ENCODE measurements at regions not wholly inside any gene's neighbourhood (a gene's known extent, or its start where the extent isn't known, plus 50 kb on each side); places are given as distances from the start of the nearest gene placed in this dataset.

GRCh38 chr1:162982364-162982763 is 86.8 kb upstream of the RGS4 start:
- Histone ChIP-seq H3K4me3 (ENCODE audit: insufficient read depth, low read depth, low read length) (no peak overlapping the region), H3K36me3 (replicated peaks; ENCODE audit: control insufficient read depth, insufficient read depth, low read length) (no peaks in the 10 kb centered on the region), H3K27me3 (ENCODE audit: control insufficient read depth, insufficient read depth, low read length) (no peaks in the 10 kb centered on the region)
- no peak for DNase-seq

GRCh38 chr1:162977944-162978568 is 91.1 kb upstream of the RGS4 start:
- H3K36me3 ChIP-seq (replicated peaks; ENCODE audit: control insufficient read depth, insufficient read depth, low read length): no peaks in the 10 kb centered on the region
- DNase-seq: no peak
- H3K27me3 ChIP-seq (ENCODE audit: control insufficient read depth, insufficient read depth, low read length): no peaks in the 10 kb centered on the region
- no peak overlapping the region for H3K4me3 ChIP-seq (ENCODE audit: insufficient read depth, low read depth, low read length)

GRCh38 chr1:162976628-162977027 is 92.5 kb upstream of the RGS4 start:
- DNase-seq: no peak
- H3K27me3 ChIP-seq (ENCODE audit: control insufficient read depth, insufficient read depth, low read length): no peaks in the 10 kb centered on the region
- H3K4me3 ChIP-seq (ENCODE audit: insufficient read depth, low read depth, low read length): no peak overlapping the region
- no peaks in the 10 kb centered on the region for H3K36me3 ChIP-seq (replicated peaks; ENCODE audit: control insufficient read depth, insufficient read depth, low read length)

- DNase-seq: no peak
- H3K36me3 ChIP-seq (replicated peaks; ENCODE audit: control insufficient read depth, insufficient read depth, low read length): no peaks in the 10 kb centered on the region
- H3K4me3 ChIP-seq (ENCODE audit: insufficient read depth, low read depth, low read length): no peak overlapping the region
- H3K27me3 ChIP-seq (ENCODE audit: control insufficient read depth, insufficient read depth, low read length): no peaks in the 10 kb centered on the region
These were observed 94.4 kb upstream of the RGS4 start for GRCh38 chr1:162974810-162975209.

GRCh38 chr1:162973381-162973795 is 95.8 kb upstream of the RGS4 start:
- DNase-seq: no peak
- Histone ChIP-seq H3K36me3 (replicated peaks; ENCODE audit: control insufficient read depth, insufficient read depth, low read length) (no peaks in the 10 kb centered on the region), H3K27me3 (ENCODE audit: control insufficient read depth, insufficient read depth, low read length) (no peaks in the 10 kb centered on the region)

GRCh38 chr1:162972773-162973172 is 96.4 kb upstream of the RGS4 start:
- Histone ChIP-seq H3K27me3 (ENCODE audit: control insufficient read depth, insufficient read depth, low read length) (no peaks in the 10 kb centered on the region), H3K4me3 (ENCODE audit: insufficient read depth, low read depth, low read length) (no peak overlapping the region), H3K36me3 (replicated peaks; ENCODE audit: control insufficient read depth, insufficient read depth, low read length) (no peaks in the 10 kb centered on the region)
- DNase-seq: no peak

More at GRCh38 chr1:162973381-162973795, 95.8 kb upstream of the RGS4 start:
- no peak overlapping the region for H3K4me3 ChIP-seq (ENCODE audit: insufficient read depth, low read depth, low read length)

GRCh38 chr1:162970021-162970420 is 99.1 kb upstream of the RGS4 start:
- DNase-seq: no peak
- Histone ChIP-seq H3K27me3 (ENCODE audit: control insufficient read depth, insufficient read depth, low read length) (no peaks in the 10 kb centered on the region), H3K4me3 (ENCODE audit: insufficient read depth, low read depth, low read length) (no peak overlapping the region), H3K36me3 (replicated peaks; ENCODE audit: control insufficient read depth, insufficient read depth, low read length) (no peaks in the 10 kb centered on the region)

GRCh38 chr1:162966613-162967012 is 102.5 kb upstream of the RGS4 start:
- no peaks in the 10 kb centered on the region for H3K36me3 ChIP-seq (replicated peaks; ENCODE audit: control insufficient read depth, insufficient read depth, low read length)
- no peak overlapping the region for H3K4me3 ChIP-seq (ENCODE audit: insufficient read depth, low read depth, low read length)
- H3K27me3 ChIP-seq (ENCODE audit: control insufficient read depth, insufficient read depth, low read length): no peaks in the 10 kb centered on the region
- DNase-seq: no peak

GRCh38 chr1:162964901-162965300 is 103.9 kb upstream of the CCDC190 start:
- Histone ChIP-seq H3K36me3 (replicated peaks; ENCODE audit: control insufficient read depth, insufficient read depth, low read length) (no peaks in the 10 kb centered on the region), H3K27me3 (ENCODE audit: control insufficient read depth, insufficient read depth, low read length) (no peaks in the 10 kb centered on the region), H3K4me3 (ENCODE audit: insufficient read depth, low read depth, low read length) (no peak overlapping the region)
- DNase-seq: no peak

GRCh38 chr1:162956922-162957321 is 95.9 kb upstream of the CCDC190 start:
- Histone ChIP-seq H3K27me3 (ENCODE audit: control insufficient read depth, insufficient read depth, low read length) (no peaks in the 10 kb centered on the region), H3K4me3 (ENCODE audit: insufficient read depth, low read depth, low read length) (no peak overlapping the region), H3K36me3 (replicated peaks; ENCODE audit: control insufficient read depth, insufficient read depth, low read length) (no peaks in the 10 kb centered on the region)
- DNase-seq: no peak

GRCh38 chr1:162954824-162955223 is 93.8 kb upstream of the CCDC190 start:
- no peak for DNase-seq
- no peak overlapping the region for H3K4me3 ChIP-seq (ENCODE audit: insufficient read depth, low read depth, low read length)
- H3K27me3 ChIP-seq (ENCODE audit: control insufficient read depth, insufficient read depth, low read length): no peaks in the 10 kb centered on the region
- H3K36me3 ChIP-seq (replicated peaks; ENCODE audit: control insufficient read depth, insufficient read depth, low read length): no peaks in the 10 kb centered on the region

- no peak overlapping the region for H3K4me3 ChIP-seq (ENCODE audit: insufficient read depth, low read depth, low read length)
- no peaks in the 10 kb centered on the region for H3K36me3 ChIP-seq (replicated peaks; ENCODE audit: control insufficient read depth, insufficient read depth, low read length)
- DNase-seq: no peak
- no peaks in the 10 kb centered on the region for H3K27me3 ChIP-seq (ENCODE audit: control insufficient read depth, insufficient read depth, low read length)
These were observed 92.0 kb upstream of the CCDC190 start for GRCh38 chr1:162952956-162953355.

GRCh38 chr1:162951553-162952315 is 90.8 kb upstream of the CCDC190 start:
- no peaks in the 10 kb centered on the region for H3K27me3 ChIP-seq (ENCODE audit: control insufficient read depth, insufficient read depth, low read length)
- H3K36me3 ChIP-seq (replicated peaks; ENCODE audit: control insufficient read depth, insufficient read depth, low read length): no peaks in the 10 kb centered on the region
- H3K4me3 ChIP-seq (ENCODE audit: insufficient read depth, low read depth, low read length): no peak overlapping the region
- DNase-seq: no peak

- DNase-seq: no peak
- Histone ChIP-seq H3K36me3 (replicated peaks; ENCODE audit: control insufficient read depth, insufficient read depth, low read length) (no peaks in the 10 kb centered on the region), H3K27me3 (ENCODE audit: control insufficient read depth, insufficient read depth, low read length) (no peaks in the 10 kb centered on the region), H3K4me3 (ENCODE audit: insufficient read depth, low read depth, low read length) (no peak overlapping the region)
These were observed 89.2 kb upstream of the CCDC190 start for GRCh38 chr1:162950187-162950586.

- Histone ChIP-seq H3K4me3 (ENCODE audit: insufficient read depth, low read depth, low read length) (no peak overlapping the region), H3K36me3 (replicated peaks; ENCODE audit: control insufficient read depth, insufficient read depth, low read length) (no peaks in the 10 kb centered on the region), H3K27me3 (ENCODE audit: control insufficient read depth, insufficient read depth, low read length) (no peaks in the 10 kb centered on the region)
- DNase-seq: no peak
These were observed 85.7 kb upstream of the CCDC190 start for GRCh38 chr1:162946701-162947100.
